MM.1S (cell line): ENCODE measurements at regions not wholly inside any gene's neighbourhood (a gene's known extent, or its start where the extent isn't known, plus 50 kb on each side); places are given as distances from the start of the nearest gene placed in this dataset.

Experiments used
- DNase-seq: peaks from one replicate; pipeline ENCODE4 v3.0.0-alpha.2; 2015
- H2AFZ ChIP-seq: fragments of 300-600 bp; sonication (generic); 2 replicates; pipeline ENCODE4 v1.6.0; 2016; ENCODE audit warnings: antibody characterized with exemption, low read length
- H3F3A ChIP-seq: fragments of 300-600 bp; sonication (generic); 2 replicates; pipeline ENCODE4 v1.6.1; 2016; ENCODE audit warnings: mild to moderate bottlenecking, antibody characterized with exemption, low read length, moderate library complexity, mixed read lengths; ENCODE audit not compliant: insufficient read depth
- H3K27ac ChIP-seq: fragments of 300-600 bp; sonication (generic); 2 replicates; pipeline ENCODE4 v1.5.1; 2016; ENCODE audit warnings: mild to moderate bottlenecking, low read length
- H3K27me3 ChIP-seq: fragments of 300-600 bp; sonication (generic); replicated peaks from 2 replicates; pipeline ENCODE4 v1.6.0; 2016; ENCODE audit warnings: low read length; ENCODE audit not compliant: insufficient read depth
- H3K36me3 ChIP-seq: fragments of 300-600 bp; sonication (generic); replicated peaks from 2 replicates; pipeline ENCODE4 v1.6.1; 2016; ENCODE audit warnings: mild to moderate bottlenecking, low read length, mixed read lengths; ENCODE audit not compliant: insufficient read depth
- H3K4me1 ChIP-seq: fragments of 300-600 bp; sonication (generic); 2 replicates; pipeline ENCODE4 v1.6.1; 2016; ENCODE audit warnings: low read length, mixed read lengths
- H3K4me2 ChIP-seq: fragments of 300-600 bp; sonication (generic); 2 replicates; pipeline ENCODE4 v1.6.0; 2016; ENCODE audit warnings: low read depth, low read length
- H3K4me3 ChIP-seq: fragments of 300-600 bp; sonication (generic); 2 replicates; pipeline ENCODE4 v1.5.1; 2016; ENCODE audit warnings: low read length, mixed read lengths
- H3K79me2 ChIP-seq: fragments of 300-600 bp; sonication (generic); 2 replicates; pipeline ENCODE4 v1.6.1; 2016; ENCODE audit warnings: mixed run types, low read length, mixed read lengths
- H3K9ac ChIP-seq: fragments of 300-600 bp; sonication (generic); 2 replicates; pipeline ENCODE4 v1.6.1; 2016; ENCODE audit warnings: low read length, mixed read lengths
- H3K9me2 ChIP-seq: fragments of 300-600 bp; sonication (generic); replicated peaks from 2 replicates; pipeline ENCODE4 v1.6.1; 2016; ENCODE audit warnings: mild to moderate bottlenecking, low read length, mixed read lengths; ENCODE audit not compliant: insufficient read depth
- H3K9me3 ChIP-seq: fragments of 300-600 bp; sonication (generic); replicated peaks from 2 replicates; pipeline ENCODE4 v1.6.1; 2016; ENCODE audit warnings: mild to moderate bottlenecking, low read length, mixed read lengths; ENCODE audit not compliant: insufficient read depth
- H4K20me1 ChIP-seq: fragments of 300-600 bp; sonication (generic); 2 replicates; pipeline ENCODE4 v1.6.1; 2016; ENCODE audit warnings: mild to moderate bottlenecking, low read length, moderate library complexity, mixed read lengths; ENCODE audit not compliant: insufficient read depth
- CTCF ChIP-seq: fragments of 300-600 bp; sonication (generic); IDR thresholded peaks from 2 replicates; pipeline ENCODE4 v1.5.1; 2016; ENCODE audit warnings: antibody characterized with exemption, low read length, mixed read lengths
- EZH2 ChIP-seq: fragments of 300-600 bp; sonication (generic); optimal IDR thresholded peaks from 2 replicates; pipeline ENCODE3; 2017; ENCODE audit warnings: low read depth, mild to moderate bottlenecking, antibody characterized with exemption, low read length, mixed read lengths
- EZH2phosphoT487 ChIP-seq: fragments of 300-600 bp; sonication (generic); IDR thresholded peaks from 2 replicates; pipeline ENCODE4 v1.6.1; 2018; ENCODE audit warnings: antibody characterized with exemption, low read length

GRCh38 chr18:66440433-66440832, 163.5 kb downstream of the CDH19 start:
- Histone ChIP-seq H3K4me2 (no peak overlapping the region), H3K27me3 (no peaks in the 10 kb centered on the region), H3K4me3 (no peak overlapping the region)

GRCh38 chr18:66439670-66440069, 164.2 kb downstream of the CDH19 start:
- Histone ChIP-seq H3K4me3 (no peak overlapping the region), H3K4me1 (no peaks in the 10 kb centered on the region), H3K9me2 (no peaks in the 10 kb centered on the region), H3K9me3 (no peaks in the 10 kb centered on the region), H2AFZ (no peak overlapping the region), H3K36me3 (no peaks in the 10 kb centered on the region), H3K27ac (no peak overlapping the region), H4K20me1 (no peaks in the 10 kb centered on the region), H3K4me2 (no peak overlapping the region), H3K9ac (no peak overlapping the region), H3K27me3 (no peaks in the 10 kb centered on the region), H3F3A (no peaks in the 10 kb centered on the region), H3K79me2 (no peaks in the 10 kb centered on the region)
- no peak for DNase-seq
- TF ChIP-seq CTCF = no peak
- TF ChIP-seq EZH2 = no peak
- TF ChIP-seq EZH2phosphoT487 = no peak

More at GRCh38 chr18:66440433-66440832, 163.5 kb downstream of the CDH19 start:
- no peak for TF ChIP-seq EZH2phosphoT487
- no peaks in the 10 kb centered on the region for H3K79me2 ChIP-seq
- no peaks in the 10 kb centered on the region for H3K36me3 ChIP-seq
- no peaks in the 10 kb centered on the region for H3K4me1 ChIP-seq
- H2AFZ ChIP-seq = no peak overlapping the region
- H3K27ac ChIP-seq = no peak overlapping the region
- no peaks in the 10 kb centered on the region for H4K20me1 ChIP-seq
- no peaks in the 10 kb centered on the region for H3K9me2 ChIP-seq
- H3K9ac ChIP-seq = no peak overlapping the region
- no peaks in the 10 kb centered on the region for H3K9me3 ChIP-seq
- no peaks in the 10 kb centered on the region for H3F3A ChIP-seq
- no peak for DNase-seq

- no peaks in the 10 kb centered on the region for H3F3A ChIP-seq
- H3K4me3 ChIP-seq = no peak overlapping the region
- no peaks in the 10 kb centered on the region for H3K9me3 ChIP-seq
- no peak overlapping the region for H3K4me2 ChIP-seq
- H4K20me1 ChIP-seq = no peaks in the 10 kb centered on the region
- no peak overlapping the region for H3K27ac ChIP-seq
- no peak overlapping the region for H2AFZ ChIP-seq
- H3K9ac ChIP-seq = no peak overlapping the region
- H3K79me2 ChIP-seq = no peaks in the 10 kb centered on the region
- no peak for DNase-seq
- TF ChIP-seq CTCF = no peak
- no peak for TF ChIP-seq EZH2phosphoT487
- TF ChIP-seq EZH2 = no peak
- no peaks in the 10 kb centered on the region for H3K27me3 ChIP-seq
- no peaks in the 10 kb centered on the region for H3K4me1 ChIP-seq
- no peaks in the 10 kb centered on the region for H3K36me3 ChIP-seq
- H3K9me2 ChIP-seq = no peaks in the 10 kb centered on the region
Observed at GRCh38 chr18:66438711-66439536, 165.0 kb downstream of the CDH19 start.

- H3F3A ChIP-seq = no peaks in the 10 kb centered on the region
- no peak overlapping the region for H2AFZ ChIP-seq
- H3K4me1 ChIP-seq = no peaks in the 10 kb centered on the region
- H3K9me3 ChIP-seq = no peaks in the 10 kb centered on the region
- H3K9ac ChIP-seq = no peak overlapping the region
- TF ChIP-seq EZH2phosphoT487 (no peak), EZH2 (no peak), CTCF (no peak)
- H3K9me2 ChIP-seq = no peaks in the 10 kb centered on the region
- no peak for DNase-seq
- H3K27me3 ChIP-seq = no peaks in the 10 kb centered on the region
- no peak overlapping the region for H3K4me2 ChIP-seq
- no peaks in the 10 kb centered on the region for H4K20me1 ChIP-seq
- no peak overlapping the region for H3K27ac ChIP-seq
- no peak overlapping the region for H3K4me3 ChIP-seq
- no peaks in the 10 kb centered on the region for H3K79me2 ChIP-seq
- H3K36me3 ChIP-seq = no peaks in the 10 kb centered on the region
Observed at GRCh38 chr18:66432636-66433035, 171.3 kb downstream of the CDH19 start.
